H9 (cell line): ENCODE measurements at regions not wholly inside any gene's neighbourhood (a gene's known extent, or its start where the extent isn't known, plus 50 kb on each side); places are given as distances from the start of the nearest gene placed in this dataset.

Experiments
- DNase-seq: peaks from one replicate; pipeline ENCODE4 v3.0.0-alpha.2; 2017
- H2AFZ ChIP-seq: one replicate; pipeline ENCODE4 v1.6.1; 2013; ENCODE audit warnings: mild to moderate bottlenecking, low read length, control low read depth, moderate library complexity
- H2AK5ac ChIP-seq: 2 replicates; pipeline ENCODE4 v1.6.1; 2013; ENCODE audit warnings: low read length, control low read depth, mixed read lengths; ENCODE audit not compliant: insufficient read length
- H2BK120ac ChIP-seq: one replicate; pipeline ENCODE4 v1.6.1; 2013; ENCODE audit warnings: low read depth, mild to moderate bottlenecking, low read length, control low read depth, inconsistent platforms; ENCODE audit not compliant: poor library complexity, severe bottlenecking
- H2BK12ac ChIP-seq: 2 replicates; pipeline ENCODE4 v1.6.1; 2013; ENCODE audit warnings: low read length, control low read depth, mixed read lengths, low read depth; ENCODE audit not compliant: insufficient read length
- H2BK15ac ChIP-seq: 2 replicates; pipeline ENCODE4 v1.6.1; 2013; ENCODE audit warnings: low read depth, low read length, control low read depth
- H2BK20ac ChIP-seq: one replicate; pipeline ENCODE4 v1.6.1; 2013; ENCODE audit warnings: low read depth, mild to moderate bottlenecking, low read length, control low read depth, inconsistent platforms; ENCODE audit not compliant: poor library complexity, severe bottlenecking
- H2BK5ac ChIP-seq: 2 replicates; pipeline ENCODE4 v1.6.1; 2013; ENCODE audit warnings: low read length, control low read depth, mixed read lengths; ENCODE audit not compliant: insufficient read length
- H3K14ac ChIP-seq: 2 replicates; pipeline ENCODE4 v1.6.1; 2013; ENCODE audit warnings: low read length, control low read depth; ENCODE audit not compliant: insufficient read depth
- H3K18ac ChIP-seq: 2 replicates; pipeline ENCODE4 v1.6.1; 2013; ENCODE audit warnings: low read depth, mild to moderate bottlenecking, mixed read lengths, low read length, control low read depth; ENCODE audit not compliant: insufficient read length
- H3K23ac ChIP-seq: 2 replicates; pipeline ENCODE4 v1.6.1; 2013; ENCODE audit warnings: low read length, control low read depth, mixed read lengths, low read depth; ENCODE audit not compliant: insufficient read length
- H3K23me2 ChIP-seq: 2 replicates; pipeline ENCODE4 v1.6.1; 2013; ENCODE audit warnings: low read depth, mild to moderate bottlenecking, mixed read lengths, low read length, control low read depth; ENCODE audit not compliant: insufficient read length, poor library complexity, severe bottlenecking
- H3K27ac ChIP-seq: 2 replicates; pipeline ENCODE4 v1.5.1; 2013; ENCODE audit warnings: low read length, control low read depth, mixed read lengths, low read depth; ENCODE audit not compliant: insufficient read length
- H3K27me3 ChIP-seq: 2 replicates; pipeline ENCODE4 v1.6.1; 2013; ENCODE audit warnings: low read length, control low read depth, inconsistent platforms; ENCODE audit not compliant: insufficient read depth
- H3K4ac ChIP-seq: 2 replicates; pipeline ENCODE4 v1.6.1; 2013; ENCODE audit warnings: low read depth, mild to moderate bottlenecking, control low read depth, inconsistent platforms, low read length, moderate library complexity
- H3K4me1 ChIP-seq: 2 replicates; pipeline ENCODE4 v1.6.1; 2013; ENCODE audit warnings: low read length, control low read depth, inconsistent platforms; ENCODE audit not compliant: insufficient read depth
- H3K4me2 ChIP-seq: 2 replicates; pipeline ENCODE4 v1.6.1; 2013; ENCODE audit warnings: low read length, control low read depth, mixed read lengths; ENCODE audit not compliant: insufficient read length, insufficient read depth
- H3K56ac ChIP-seq: 2 replicates; pipeline ENCODE4 v1.6.1; 2013; ENCODE audit warnings: low read depth, mild to moderate bottlenecking, mixed read lengths, low read length, control low read depth; ENCODE audit not compliant: insufficient read length
- H3K79me1 ChIP-seq: 2 replicates; pipeline ENCODE4 v1.6.1; 2013; ENCODE audit warnings: low read depth, mild to moderate bottlenecking, moderate library complexity, low read length, control low read depth, inconsistent platforms; ENCODE audit not compliant: insufficient read depth, poor library complexity, severe bottlenecking
- H3K79me2 ChIP-seq: 2 replicates; pipeline ENCODE4 v1.6.1; 2013; ENCODE audit warnings: low read length, control low read depth, inconsistent platforms; ENCODE audit not compliant: insufficient read depth
- H3K9ac ChIP-seq: 2 replicates; pipeline ENCODE4 v1.6.1; 2013; ENCODE audit warnings: low read length, control low read depth, mixed read lengths; ENCODE audit not compliant: insufficient read length; ENCODE audit errors: extremely low read depth
- H3K9me3 ChIP-seq: one replicate; pipeline ENCODE4 v1.6.1; 2013; ENCODE audit warnings: low read depth, low read length, inconsistent platforms; ENCODE audit not compliant: control insufficient read depth
- H3T11ph ChIP-seq: one replicate; pipeline ENCODE4 v1.6.1; 2013; ENCODE audit warnings: mild to moderate bottlenecking, low read length, control low read depth, inconsistent platforms
- H4K20me1 ChIP-seq: one replicate; pipeline ENCODE4 v1.6.1; 2013; ENCODE audit not compliant: control insufficient read depth, insufficient read length, insufficient read depth
- H4K5ac ChIP-seq: 2 replicates; pipeline ENCODE4 v1.6.1; 2013; ENCODE audit warnings: low read depth, mild to moderate bottlenecking, mixed read lengths, low read length, control low read depth; ENCODE audit not compliant: insufficient read length
- H4K8ac ChIP-seq: replicated peaks from 2 replicates; pipeline ENCODE4 v1.6.1; 2013; ENCODE audit warnings: low read length, control low read depth, mixed read lengths, low read depth; ENCODE audit not compliant: insufficient read length
- H4K91ac ChIP-seq: 2 replicates; pipeline ENCODE4 v1.6.1; 2013; ENCODE audit warnings: low read depth, mild to moderate bottlenecking, moderate library complexity, mixed read lengths, low read length, control low read depth; ENCODE audit not compliant: insufficient read length
- H3K27ac Mint-ChIP-seq, 3 experiments: 2 replicates in 2 of 3; 3 replicates in 1 of 3; pipeline ENCODE4 v1.8.0; 2020 to 2021; ENCODE audit warnings: mixed read lengths in 3 of 3, mild to moderate bottlenecking in 1 of 3, moderate library complexity in 1 of 3
- H3K27me3 Mint-ChIP-seq: 2 replicates; pipeline ENCODE4 v1.8.0; 2021; ENCODE audit warnings: low read depth, mild to moderate bottlenecking, moderate library complexity, mixed read lengths
- H3K36me3 Mint-ChIP-seq, 3 experiments: 2 replicates in 2 of 3; 3 replicates in 1 of 3; pipeline ENCODE4 v1.8.0; 2020 to 2021; ENCODE audit warnings: low read depth in 3 of 3, mixed read lengths in 3 of 3; ENCODE audit not compliant: insufficient read depth in 1 of 3
- H3K4me1 Mint-ChIP-seq, 2 experiments: 2 replicates each; pipeline ENCODE4 v1.8.0; 2020; ENCODE audit warnings: mixed read lengths in 2 of 2
- H3K4me3 Mint-ChIP-seq, 2 experiments: 2 replicates in 1 of 2; 3 replicates in 1 of 2; pipeline ENCODE4 v1.8.0; 2020 to 2021; ENCODE audit warnings: mild to moderate bottlenecking in 2 of 2, mixed read lengths in 2 of 2, moderate library complexity in 1 of 2
- H3K9me3 Mint-ChIP-seq, 2 experiments: 2 replicates in 1 of 2; 3 replicates in 1 of 2; pipeline ENCODE4 v1.8.0; 2020; ENCODE audit warnings: mild to moderate bottlenecking in 2 of 2, mixed read lengths in 2 of 2, moderate library complexity in 1 of 2
- WGBS: extraction: QIAGEN DNeasy Blood & Tissue Kit; methylation state at CpG from one replicate; pipeline ENCODE4 v1.1.7; 2013; ENCODE audit warnings: missing lambda C conversion rate, low lambda C conversion rate, mixed read lengths; ENCODE audit not compliant: insufficient read length; ENCODE audit errors: extremely low coverage; 5-methylcytosine and 5-hydroxymethylcytosine counted together
- TF ChIP-seq, protein P1 (sequence below): fragments of 200-600 bp; sonication (generic); conservative IDR thresholded peaks from 3 replicates; pipeline ENCODE4 v1.8.0; 2021; ENCODE audit warnings: antibody characterized with exemption, mild to moderate bottlenecking

DNA sequence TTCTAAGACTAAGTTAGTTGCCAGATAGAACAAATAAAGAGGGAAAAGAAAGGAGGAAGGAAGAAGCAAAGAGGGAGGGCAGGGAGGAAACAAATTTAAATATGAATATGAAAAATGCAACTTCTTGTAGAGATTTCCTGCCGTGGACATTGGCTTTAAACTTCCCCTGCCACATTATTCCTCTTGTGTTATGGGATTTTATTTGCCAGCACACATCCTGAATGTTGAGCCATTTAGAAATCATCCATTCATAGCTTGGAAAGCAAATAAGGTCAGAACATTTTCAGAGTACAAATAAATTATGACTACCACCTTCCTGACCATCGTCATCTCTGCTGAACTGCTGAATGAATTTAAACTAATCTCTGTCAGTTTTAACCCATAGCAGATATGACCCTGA lies 911.9 kb upstream of the LRRN3 start:
- H3K18ac ChIP-seq: no peak overlapping the region
- no peak overlapping the region for H2BK15ac ChIP-seq
- H2BK12ac ChIP-seq: no peak overlapping the region
- H3K79me1 ChIP-seq: no peaks in the 10 kb centered on the region
- H3K4ac ChIP-seq: no peak overlapping the region
- H3K4me2 ChIP-seq: no peak overlapping the region
- H2BK120ac ChIP-seq: no peak overlapping the region
- H4K91ac ChIP-seq: no peak overlapping the region
- no peak overlapping the region for H3K9ac ChIP-seq
- H3T11ph ChIP-seq: no peak overlapping the region
- H3K14ac ChIP-seq: no peak overlapping the region
- H3K79me2 ChIP-seq: no peaks in the 10 kb centered on the region
- no peaks in the 10 kb centered on the region for H3K27me3 ChIP-seq
- H3K9me3 Mint-ChIP-seq: no peaks in the 10 kb centered on the region; a peak in 1 of 5 replicates
- no peak overlapping the region for H3K27ac ChIP-seq
- no peak overlapping the region for H3K23ac ChIP-seq
- no peak overlapping the region for H2BK20ac ChIP-seq
- peak overlapping the region in 1 of 3 experiments; percentile 8; a peak in 3 of 7 replicates for H3K27ac Mint-ChIP-seq
- H3K36me3 Mint-ChIP-seq: no peaks in the 10 kb centered on the region; a peak in 1 of 7 replicates
- TF ChIP-seq, protein P1, sequence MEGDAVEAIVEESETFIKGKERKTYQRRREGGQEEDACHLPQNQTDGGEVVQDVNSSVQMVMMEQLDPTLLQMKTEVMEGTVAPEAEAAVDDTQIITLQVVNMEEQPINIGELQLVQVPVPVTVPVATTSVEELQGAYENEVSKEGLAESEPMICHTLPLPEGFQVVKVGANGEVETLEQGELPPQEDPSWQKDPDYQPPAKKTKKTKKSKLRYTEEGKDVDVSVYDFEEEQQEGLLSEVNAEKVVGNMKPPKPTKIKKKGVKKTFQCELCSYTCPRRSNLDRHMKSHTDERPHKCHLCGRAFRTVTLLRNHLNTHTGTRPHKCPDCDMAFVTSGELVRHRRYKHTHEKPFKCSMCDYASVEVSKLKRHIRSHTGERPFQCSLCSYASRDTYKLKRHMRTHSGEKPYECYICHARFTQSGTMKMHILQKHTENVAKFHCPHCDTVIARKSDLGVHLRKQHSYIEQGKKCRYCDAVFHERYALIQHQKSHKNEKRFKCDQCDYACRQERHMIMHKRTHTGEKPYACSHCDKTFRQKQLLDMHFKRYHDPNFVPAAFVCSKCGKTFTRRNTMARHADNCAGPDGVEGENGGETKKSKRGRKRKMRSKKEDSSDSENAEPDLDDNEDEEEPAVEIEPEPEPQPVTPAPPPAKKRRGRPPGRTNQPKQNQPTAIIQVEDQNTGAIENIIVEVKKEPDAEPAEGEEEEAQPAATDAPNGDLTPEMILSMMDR: no peak
- no peaks in the 10 kb centered on the region for H3K9me3 ChIP-seq
- no peak overlapping the region for H2AK5ac ChIP-seq
- DNase-seq: no peak
- no peak overlapping the region for H3K56ac ChIP-seq
- no peaks in the 10 kb centered on the region for H3K23me2 ChIP-seq
- WGBS: no CpG with 5 or more reads among the region's 2 CpGs
- H3K4me1 Mint-ChIP-seq: peaks cover 7 to 8% of the 10 kb centered on the region in 2 experiments
- no peak overlapping the region for H3K4me3 Mint-ChIP-seq
- H4K8ac ChIP-seq: no peak overlapping the region
- no peaks in the 10 kb centered on the region for H3K4me1 ChIP-seq
- H3K27me3 Mint-ChIP-seq: no peaks in the 10 kb centered on the region
- no peaks in the 10 kb centered on the region for H4K20me1 ChIP-seq
- no peak overlapping the region for H4K5ac ChIP-seq
- H2AFZ ChIP-seq: no peak overlapping the region
- H2BK5ac ChIP-seq: no peak overlapping the region
